HEK293 (cell line): ENCODE measurements at regions not wholly inside any gene's neighbourhood (a gene's known extent, or its start where the extent isn't known, plus 50 kb on each side); places are given as distances from the start of the nearest gene placed in this dataset.

Experiments used
- ZBTB1 ChIP-seq: fragments of 450-650 bp; formaldehyde crosslinking; IDR thresholded peaks from 2 replicates; pipeline ENCODE4 v1.5.1; 2016; ENCODE audit warnings: missing biosample characterization, missing genetic modification characterization
- ZEB2 ChIP-seq: fragments of 450-650 bp; formaldehyde crosslinking; IDR thresholded peaks from 2 replicates; pipeline ENCODE4 v1.5.1; 2016; ENCODE audit warnings: missing biosample characterization, missing genetic modification characterization
- ZNF23 ChIP-seq: fragments of 450-650 bp; formaldehyde crosslinking; IDR thresholded peaks from 2 replicates; pipeline ENCODE4 v1.5.1; 2016; ENCODE audit warnings: missing biosample characterization, missing genetic modification characterization, borderline replicate concordance
- TF ChIP-seq, protein P1 (sequence below): fragments of 450-650 bp; formaldehyde crosslinking; IDR thresholded peaks from 2 replicates; pipeline ENCODE4 v1.5.1; 2016; ENCODE audit warnings: missing biosample characterization, missing genetic modification characterization
- TF ChIP-seq, protein P2 (sequence below): fragments of 450-650 bp; formaldehyde crosslinking; IDR thresholded peaks from 2 replicates; pipeline ENCODE4 v1.5.1; 2016; ENCODE audit warnings: missing biosample characterization, missing genetic modification characterization, borderline replicate concordance

DNA sequence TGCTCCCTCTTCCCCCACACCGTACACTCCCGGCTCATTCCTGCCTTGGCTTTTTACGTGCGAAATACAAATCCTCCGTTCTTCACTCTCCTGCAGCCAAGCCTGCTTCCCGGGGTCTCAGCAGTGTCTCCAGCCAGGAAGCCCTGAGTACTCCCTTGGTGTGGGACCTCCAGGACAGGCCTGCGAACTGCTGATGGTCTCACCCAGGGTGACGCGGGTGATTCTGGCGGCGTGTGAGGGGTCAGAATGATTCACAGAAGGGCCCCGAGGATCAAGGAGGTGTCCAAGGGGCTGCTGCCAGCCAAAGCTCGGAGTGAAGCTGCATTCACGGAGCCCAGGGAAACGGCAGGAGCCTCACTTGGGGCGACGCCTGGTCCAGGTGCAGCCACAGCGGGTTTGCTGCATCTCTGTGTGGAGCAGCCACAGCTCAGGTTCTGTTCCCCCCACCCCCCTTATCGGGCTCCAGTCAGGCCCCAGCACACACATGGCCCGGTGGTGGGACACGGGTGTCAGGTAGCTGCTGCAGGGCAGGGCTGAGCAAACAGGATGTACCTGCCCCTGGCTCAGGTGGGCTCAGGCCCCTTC, 337.7 kb upstream of the MYT1L start:
- TF ChIP-seq, protein P1, sequence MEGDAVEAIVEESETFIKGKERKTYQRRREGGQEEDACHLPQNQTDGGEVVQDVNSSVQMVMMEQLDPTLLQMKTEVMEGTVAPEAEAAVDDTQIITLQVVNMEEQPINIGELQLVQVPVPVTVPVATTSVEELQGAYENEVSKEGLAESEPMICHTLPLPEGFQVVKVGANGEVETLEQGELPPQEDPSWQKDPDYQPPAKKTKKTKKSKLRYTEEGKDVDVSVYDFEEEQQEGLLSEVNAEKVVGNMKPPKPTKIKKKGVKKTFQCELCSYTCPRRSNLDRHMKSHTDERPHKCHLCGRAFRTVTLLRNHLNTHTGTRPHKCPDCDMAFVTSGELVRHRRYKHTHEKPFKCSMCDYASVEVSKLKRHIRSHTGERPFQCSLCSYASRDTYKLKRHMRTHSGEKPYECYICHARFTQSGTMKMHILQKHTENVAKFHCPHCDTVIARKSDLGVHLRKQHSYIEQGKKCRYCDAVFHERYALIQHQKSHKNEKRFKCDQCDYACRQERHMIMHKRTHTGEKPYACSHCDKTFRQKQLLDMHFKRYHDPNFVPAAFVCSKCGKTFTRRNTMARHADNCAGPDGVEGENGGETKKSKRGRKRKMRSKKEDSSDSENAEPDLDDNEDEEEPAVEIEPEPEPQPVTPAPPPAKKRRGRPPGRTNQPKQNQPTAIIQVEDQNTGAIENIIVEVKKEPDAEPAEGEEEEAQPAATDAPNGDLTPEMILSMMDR: no peak
- no peak for TF ChIP-seq ZNF23 (tag by site-specific recombination)
- TF ChIP-seq ZBTB1: no peak
- TF ChIP-seq, protein P2, sequence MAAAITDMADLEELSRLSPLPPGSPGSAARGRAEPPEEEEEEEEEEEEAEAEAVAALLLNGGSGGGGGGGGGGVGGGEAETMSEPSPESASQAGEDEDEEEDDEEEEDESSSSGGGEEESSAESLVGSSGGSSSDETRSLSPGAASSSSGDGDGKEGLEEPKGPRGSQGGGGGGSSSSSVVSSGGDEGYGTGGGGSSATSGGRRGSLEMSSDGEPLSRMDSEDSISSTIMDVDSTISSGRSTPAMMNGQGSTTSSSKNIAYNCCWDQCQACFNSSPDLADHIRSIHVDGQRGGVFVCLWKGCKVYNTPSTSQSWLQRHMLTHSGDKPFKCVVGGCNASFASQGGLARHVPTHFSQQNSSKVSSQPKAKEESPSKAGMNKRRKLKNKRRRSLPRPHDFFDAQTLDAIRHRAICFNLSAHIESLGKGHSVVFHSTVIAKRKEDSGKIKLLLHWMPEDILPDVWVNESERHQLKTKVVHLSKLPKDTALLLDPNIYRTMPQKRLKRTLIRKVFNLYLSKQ: no peak
- TF ChIP-seq ZEB2 (tag by site-specific recombination): no peak
